HEK293 (cell line): ENCODE measurements at regions not wholly inside any gene's neighbourhood (a gene's known extent, or its start where the extent isn't known, plus 50 kb on each side); places are given as distances from the start of the nearest gene placed in this dataset.

ENCODE experiments used
- CTCF ChIA-PET: fragments of 350-600 bp; formaldehyde crosslinking; extraction: SDS; loops from one replicate; lab custom pipeline; 2021; ENCODE audit warnings: antibody characterized with exemption; lab: Yijun Ruan, JAX
- POLR2A ChIA-PET: fragments of 300-600 bp; formaldehyde crosslinking; extraction: SDS; loops from one replicate; lab custom pipeline; 2020; ENCODE audit warnings: antibody characterized with exemption, inconsistent platforms; lab: Yijun Ruan, JAX
- H3K27ac ChIP-seq: fragments of 200-500 bp; sonication (Bioruptor generic); 2 replicates; pipeline ENCODE4 v1.5.1; 2014; ENCODE audit warnings: low read depth, low read length, control low read depth, inconsistent platforms; ENCODE audit errors: extremely low read depth
- H3K36me3 ChIP-seq, 2 experiments: fragments of 200-500 bp in 1 of 2; sonication (Bioruptor generic) in 1 of 2; 1 replicate in 1 of 2; 2 replicates in 1 of 2; pipeline ENCODE4 v1.5.1; 2014 to 2017; ENCODE audit warnings: inconsistent platforms in 2 of 2, low read length in 2 of 2; ENCODE audit not compliant: control insufficient read depth in 2 of 2, insufficient read depth in 1 of 2
- H3K4me1 ChIP-seq: fragments of 200-500 bp; sonication (Bioruptor generic); 2 replicates; pipeline ENCODE4 v1.5.1; 2014; ENCODE audit warnings: mild to moderate bottlenecking, low read length, inconsistent platforms; ENCODE audit not compliant: control insufficient read depth, insufficient read depth
- H3K4me3 ChIP-seq: 2 replicates; pipeline ENCODE4 v1.5.1; 2011; ENCODE audit warnings: low read depth, mild to moderate bottlenecking, control low read depth, low read length, moderate library complexity
- H3K9me3 ChIP-seq: fragments of 200-500 bp; sonication (Bioruptor generic); 2 replicates; pipeline ENCODE4 v1.5.1; 2014; ENCODE audit warnings: low read depth, low read length, inconsistent platforms; ENCODE audit not compliant: control insufficient read depth, insufficient read depth
- AEBP2 ChIP-seq: fragments of 450-650 bp; formaldehyde crosslinking; IDR thresholded peaks from 2 replicates; pipeline ENCODE4 v1.5.1; 2016; ENCODE audit warnings: missing biosample characterization, missing genetic modification characterization, borderline replicate concordance
- HOXD13 ChIP-seq: sonication (generic); formaldehyde crosslinking; IDR thresholded peaks from 2 replicates; pipeline ENCODE4 v1.8.0; 2022; ENCODE audit warnings: missing genetic modification reagents, borderline replicate concordance
- OSR2 ChIP-seq: fragments of 450-650 bp; formaldehyde crosslinking; IDR thresholded peaks from 2 replicates; pipeline ENCODE4 v1.5.1; 2016; ENCODE audit warnings: missing biosample characterization, missing genetic modification characterization
- SP2 ChIP-seq: fragments of 450-650 bp; formaldehyde crosslinking; IDR thresholded peaks from 2 replicates; pipeline ENCODE4 v1.5.1; 2016; ENCODE audit warnings: missing biosample characterization, missing genetic modification characterization
- WT1 ChIP-seq: fragments of 450-650 bp; formaldehyde crosslinking; IDR thresholded peaks from 2 replicates; pipeline ENCODE4 v1.5.1; 2016; ENCODE audit warnings: missing biosample characterization, missing genetic modification characterization
- ZBTB8A ChIP-seq: fragments of 450-650 bp; formaldehyde crosslinking; IDR thresholded peaks from 2 replicates; pipeline ENCODE4 v1.5.1; 2016; ENCODE audit warnings: missing biosample characterization, missing genetic modification characterization
- ZNF10 ChIP-seq: fragments of 450-650 bp; formaldehyde crosslinking; IDR thresholded peaks from 2 replicates; pipeline ENCODE4 v1.5.1; 2017; ENCODE audit warnings: missing biosample characterization, missing genetic modification characterization
- ZNF18 ChIP-seq: fragments of 450-650 bp; formaldehyde crosslinking; IDR thresholded peaks from 2 replicates; pipeline ENCODE4 v1.5.1; 2016; ENCODE audit warnings: missing biosample characterization, missing genetic modification characterization
- ZNF274 ChIP-seq, 2 experiments: fragments of 200-500 bp in 1 of 2; fragments of 450-650 bp in 1 of 2; sonication (Bioruptor generic) in 1 of 2; formaldehyde crosslinking in 1 of 2; IDR thresholded peaks; 2 replicates each; pipeline versions ENCODE4 v1.5.1 to v1.6.1; 2014 to 2016; ENCODE audit warnings: borderline replicate concordance in 1 of 2, inconsistent platforms in 1 of 2, low read length in 1 of 2, missing biosample characterization in 1 of 2, missing genetic modification characterization in 1 of 2
- ZNF280D ChIP-seq: fragments of 450-650 bp; formaldehyde crosslinking; IDR thresholded peaks from 2 replicates; pipeline ENCODE4 v1.5.1; 2016; ENCODE audit warnings: missing biosample characterization, missing genetic modification characterization
- ZNF354C ChIP-seq: fragments of 450-650 bp; formaldehyde crosslinking; IDR thresholded peaks from 2 replicates; pipeline ENCODE4 v1.5.1; 2016; ENCODE audit warnings: missing biosample characterization, missing genetic modification characterization, low read depth, borderline replicate concordance
- ZNF473 ChIP-seq: fragments of 450-650 bp; formaldehyde crosslinking; IDR thresholded peaks from 2 replicates; pipeline ENCODE4 v1.5.1; 2017; ENCODE audit warnings: missing biosample characterization, missing genetic modification characterization
- ZNF513 ChIP-seq: fragments of 450-650 bp; IDR thresholded peaks from 2 replicates; pipeline ENCODE4 v1.5.1; 2018; ENCODE audit warnings: missing biosample characterization, missing genetic modification characterization
- ZNF785 ChIP-seq: fragments of 450-650 bp; formaldehyde crosslinking; IDR thresholded peaks from 2 replicates; pipeline ENCODE4 v1.5.1; 2016; ENCODE audit warnings: missing biosample characterization, missing genetic modification characterization
- ZNF791 ChIP-seq: fragments of 450-650 bp; formaldehyde crosslinking; IDR thresholded peaks from 2 replicates; pipeline ENCODE4 v1.5.1; 2016; ENCODE audit warnings: missing biosample characterization, missing genetic modification characterization
- ZNF792 ChIP-seq: fragments of 450-650 bp; formaldehyde crosslinking; IDR thresholded peaks from 2 replicates; pipeline ENCODE4 v1.5.1; 2016; ENCODE audit warnings: missing biosample characterization, missing genetic modification characterization

GRCh38 chr11:98964146-98964545, 56.6 kb upstream of the CNTN5 start:
- no peak overlapping the region for H3K4me3 ChIP-seq
- no peaks in the 10 kb centered on the region for H3K4me1 ChIP-seq
- POLR2A ChIA-PET: no interaction called here
- CTCF ChIA-PET: no interaction called here
- no peaks in the 10 kb centered on the region for H3K9me3 ChIP-seq
- no peaks in the 10 kb centered on the region for H3K36me3 ChIP-seq
- H3K27ac ChIP-seq: no peak overlapping the region
- TF ChIP-seq ZNF473: no peak
- TF ChIP-seq AEBP2: no peak
- no peak for TF ChIP-seq ZNF280D
- no peak for TF ChIP-seq OSR2 (tag by site-specific recombination)
- no peak for TF ChIP-seq HOXD13 (CRISPR knock-in tag)
- no peak for TF ChIP-seq ZNF785 (tag by site-specific recombination)
- no peak for TF ChIP-seq ZNF18 (tag by site-specific recombination)
- no peak for TF ChIP-seq ZBTB8A (tag by site-specific recombination)
- no peak for TF ChIP-seq ZNF274 (IDR thresholded peaks at IDR 0.05; ENCODE audit: low read length)
- TF ChIP-seq ZNF274 (tag by site-specific recombination; IDR thresholded peaks at IDR 0.05; ENCODE audit: borderline replicate concordance): no peak
- no peak for TF ChIP-seq ZNF792
- TF ChIP-seq SP2 (tag by site-specific recombination): no peak
- no peak for TF ChIP-seq ZNF513
- no peak for TF ChIP-seq ZNF354C (tag by site-specific recombination)
- no peak for TF ChIP-seq ZNF10 (tag by site-specific recombination)
- no peak for TF ChIP-seq WT1 (tag by site-specific recombination)

GRCh38 chr11:98965358-98965757, 55.4 kb upstream of the CNTN5 start:
- ChIA-PET POLR2A (no interaction called here), CTCF (no interaction called here)
- no peaks in the 10 kb centered on the region for H3K36me3 ChIP-seq
- no peaks in the 10 kb centered on the region for H3K4me1 ChIP-seq
- H3K27ac ChIP-seq: no peak overlapping the region
- no peaks in the 10 kb centered on the region for H3K9me3 ChIP-seq
- H3K4me3 ChIP-seq: no peak overlapping the region
- TF ChIP-seq ZNF791 (tag by site-specific recombination): no peak
